ENCODE measurements at regions not wholly inside any gene's neighbourhood (a gene's known extent, or its start where the extent isn't known, plus 50 kb on each side); places are given as distances from the start of the nearest gene placed in this dataset.
A peak's percentile ranks its signal among the peaks of the same experiment; 100 is the strongest.
"Not testable (repeated sequence)": the region's sequence is repeated elsewhere in the genome, so short reads cannot be mapped to it uniquely, and the experiment has no call there.

DNA sequence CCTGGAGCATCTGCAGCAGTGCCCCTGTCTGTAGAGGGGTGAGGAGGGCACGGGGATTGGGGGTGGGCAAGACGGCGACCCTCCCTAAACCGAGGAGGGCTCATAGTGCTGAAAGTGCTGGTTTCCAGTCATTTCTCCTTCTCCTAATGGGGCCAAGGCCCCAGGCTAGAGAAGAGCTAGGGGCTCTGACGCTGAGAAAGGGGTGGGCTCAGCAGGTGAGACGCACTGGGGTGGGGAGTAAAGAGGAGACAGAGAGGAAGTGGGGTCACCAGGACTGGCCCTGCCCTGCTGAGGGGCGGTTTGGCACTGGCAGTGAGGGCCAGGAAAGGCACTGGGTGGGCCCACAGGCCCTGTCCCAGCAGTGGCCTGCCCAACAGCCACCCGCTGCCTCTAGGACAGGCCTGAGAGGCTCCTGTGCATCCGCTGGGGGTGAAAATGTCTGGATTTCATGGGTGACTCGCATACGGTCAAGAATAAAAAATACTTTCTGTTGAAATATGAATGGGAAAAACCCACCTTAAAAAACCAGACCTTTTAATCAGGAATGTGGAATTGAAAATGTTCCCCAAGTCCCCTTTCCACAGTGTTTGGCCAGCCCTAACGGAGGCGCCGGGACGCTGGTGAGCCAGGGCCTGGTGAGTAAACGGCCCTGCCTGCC, 122.4 kb upstream of the SMURF2 start:
- DNase-seq, result no peak

- no peak for DNase-seq
Observed at GRCh38 chr17:64783556-64784352, 121.6 kb upstream of the SMURF2 start.

GRCh38 chr17:64783031-64783461, 120.9 kb upstream of the SMURF2 start:
- no peak for DNase-seq

- no peak for DNase-seq
Observed at GRCh38 chr17:64781810-64782555, 119.9 kb upstream of the SMURF2 start.

GRCh38 chr17:64781014-64781756, 119.1 kb upstream of the SMURF2 start:
- DNase-seq, result no peak

GRCh38 chr17:64780096-64781013, 118.2 kb upstream of the SMURF2 start:
- DNase-seq, result peak; percentile 66

GRCh38 chr17:64779376-64780095, 117.4 kb upstream of the SMURF2 start:
- no peak for DNase-seq

- DNase-seq, result not testable (repeated sequence)
Observed at GRCh38 chr17:64779098-64779375, 116.9 kb upstream of the SMURF2 start.

- DNase-seq, result no peak
Observed at GRCh38 chr17:64778240-64779097, 116.4 kb upstream of the SMURF2 start.

- DNase-seq, result no peak
Observed at GRCh38 chr17:64777415-64778239, 115.5 kb upstream of the SMURF2 start.

DNA sequence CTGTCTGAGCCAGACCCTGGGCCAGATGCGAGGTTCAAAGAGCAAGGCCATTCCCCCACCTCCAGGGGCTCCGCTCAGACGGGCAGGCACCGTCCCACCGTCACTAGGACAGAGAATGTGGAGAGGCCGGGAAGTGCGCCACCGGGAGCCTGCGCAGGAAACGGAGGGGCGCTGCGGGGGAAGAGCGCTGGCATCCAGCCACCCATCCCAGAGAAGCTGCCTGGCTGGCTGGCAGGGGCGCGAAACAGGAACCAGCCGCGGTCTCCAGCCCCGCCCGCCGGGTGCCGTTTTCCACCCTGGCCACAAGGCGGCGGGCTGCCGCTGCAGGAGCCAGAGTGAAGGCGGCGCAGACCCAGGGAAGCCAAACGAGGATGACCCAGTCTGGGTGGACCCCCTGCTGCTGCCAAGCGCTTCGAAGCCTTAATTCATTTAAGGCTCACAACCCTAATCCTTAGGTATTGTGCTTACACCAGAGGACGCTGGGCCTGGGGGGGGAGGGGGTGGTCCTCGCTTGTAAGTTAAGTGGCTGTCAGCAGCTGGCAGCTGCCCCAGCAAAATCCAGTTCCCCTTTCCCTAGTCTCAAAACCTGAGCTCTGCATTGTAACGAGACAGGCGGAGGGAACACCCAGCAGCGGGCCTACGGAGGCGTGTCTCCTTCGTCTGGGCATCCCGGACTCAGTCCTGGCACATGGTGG, 114.8 kb upstream of the SMURF2 start:
- peak; percentile 61 for DNase-seq

- DNase-seq, result no peak
Observed at GRCh38 chr17:64775701-64776570, 113.8 kb upstream of the SMURF2 start.

DNA sequence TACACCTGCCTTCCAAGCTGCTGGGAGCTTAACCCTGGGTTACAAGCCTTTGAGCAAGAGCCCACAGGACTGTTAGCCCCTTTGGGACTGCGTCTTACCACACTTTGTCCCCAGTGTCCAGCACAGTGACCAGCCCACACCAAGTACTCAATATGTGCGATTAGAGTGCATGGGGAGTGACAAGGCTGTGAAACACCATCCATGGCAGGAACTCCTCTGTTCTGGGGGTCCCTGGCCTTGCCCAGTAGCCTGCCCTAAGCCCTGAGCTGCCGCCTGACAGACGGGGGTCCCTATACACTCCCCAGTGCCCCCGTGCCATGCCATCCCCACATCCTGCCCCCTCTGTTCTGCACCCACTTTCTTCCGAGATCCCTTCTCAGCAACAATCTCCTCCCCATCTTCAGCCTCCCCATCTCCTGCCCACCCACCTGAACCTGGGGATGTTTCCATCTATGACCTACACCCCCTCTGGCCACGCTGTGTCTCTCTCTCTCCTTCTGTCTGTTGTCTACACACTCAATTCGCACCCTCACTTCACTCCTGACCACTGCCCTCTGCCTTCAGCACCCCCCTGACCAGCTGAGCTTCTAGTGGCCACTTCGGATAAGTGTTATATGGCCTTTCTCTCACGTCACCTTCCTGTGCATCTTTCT, 112.9 kb upstream of the SMURF2 start:
- no peak for DNase-seq

- no peak for DNase-seq
Observed at GRCh38 chr17:64773836-64774761, 112.0 kb upstream of the SMURF2 start.

GRCh38 chr17:64773386-64773835, 111.3 kb upstream of the SMURF2 start:
- no peak for DNase-seq

DNA sequence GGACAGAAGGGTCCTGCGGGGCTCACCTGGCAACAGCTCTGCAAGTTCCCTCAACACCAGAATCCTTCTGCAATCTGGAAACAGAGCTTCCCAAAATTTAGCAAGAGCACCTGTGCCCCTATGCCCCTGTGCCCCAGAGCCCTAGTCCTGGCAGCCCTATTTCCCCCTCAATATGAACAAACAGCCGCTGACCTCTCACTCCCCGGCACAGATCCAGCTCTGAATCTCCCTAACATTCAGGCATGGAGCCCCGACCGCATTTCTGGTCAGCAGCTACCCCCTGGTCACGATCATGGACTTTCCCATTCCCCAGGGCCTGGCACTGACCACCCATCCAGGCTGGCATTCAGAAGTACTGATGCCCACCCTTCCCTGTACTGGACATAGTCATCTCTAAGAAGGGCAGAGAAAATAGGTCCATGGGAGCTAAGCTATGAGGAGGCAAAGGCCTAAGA, 110.8 kb upstream of the SMURF2 start:
- no peak for DNase-seq
